Erythroblast (primary cell): ENCODE measurements at regions not wholly inside any gene's neighbourhood (a gene's known extent, or its start where the extent isn't known, plus 50 kb on each side); places are given as distances from the start of the nearest gene placed in this dataset.

Experiments
- GATA1 ChIP-seq: IDR thresholded peaks from 2 replicates; pipeline ENCODE4 v1.6.1; 2011; ENCODE audit warnings: low read depth, mild to moderate bottlenecking, control low read depth, low read length, moderate library complexity
- POLR2A ChIP-seq: IDR thresholded peaks from 2 replicates; pipeline ENCODE4 v1.6.1; 2011; ENCODE audit warnings: mild to moderate bottlenecking, low read length

GRCh38 chr10:131590567-131590966 is 279.0 kb upstream of the TCERG1L start:
- TF ChIP-seq POLR2A, result no peak
- TF ChIP-seq GATA1, result no peak
